ENCODE measurements at regions not wholly inside any gene's neighbourhood (a gene's known extent, or its start where the extent isn't known, plus 50 kb on each side); places are given as distances from the start of the nearest gene placed in this dataset.

DNA sequence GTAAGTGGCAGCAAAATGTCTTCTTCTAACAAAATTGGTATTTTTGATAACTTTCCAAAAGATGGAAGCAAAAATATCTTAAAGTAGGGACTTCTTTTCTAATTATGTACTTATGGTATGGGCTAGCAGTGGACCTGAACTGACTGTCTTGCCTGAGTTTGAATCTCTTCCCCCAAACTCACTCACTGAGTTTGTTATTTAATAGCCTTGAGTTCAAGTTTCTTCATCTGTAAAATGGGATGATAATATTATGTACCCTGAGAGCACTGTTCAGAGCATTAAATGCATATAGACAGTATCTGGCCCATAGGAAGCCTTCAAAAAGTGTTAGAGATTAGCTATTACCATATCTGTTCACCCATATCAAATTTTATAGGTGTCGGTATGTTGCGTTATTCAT is 210.4 kb upstream of the NUDT4 start:
- WGBS (ENCODE audit: low lambda C conversion rate, missing lambda C conversion rate) = 61% methylated on average over 2 of the region's 2 CpGs
- Histone ChIP-seq H3K27me3 (no peaks in the 10 kb centered on the region), H3K4me2 (peak overlapping the region; percentile 75), H2AFZ (peak overlapping the region; percentile 86), H3K27ac (peak overlapping the region; percentile 86), H3K4me1 (ENCODE audit: insufficient read depth) (peaks cover 6% of the 10 kb centered on the region), H3K36me3 (replicated peaks; ENCODE audit: insufficient read depth, low read depth) (no peaks in the 10 kb centered on the region), H3K4me3 (no peak overlapping the region), H3K79me2 (no peaks in the 10 kb centered on the region), H3K9me2 (replicated peaks; ENCODE audit: insufficient read depth) (no peaks in the 10 kb centered on the region), H3K9me3 (ENCODE audit: low read depth) (no peaks in the 10 kb centered on the region), H4K20me1 (ENCODE audit: insufficient read depth, poor library complexity, severe bottlenecking) (no peaks in the 10 kb centered on the region)
- DNase-seq (ENCODE audit: low spot score) = no peak
- TF ChIP-seq EZH2 (IDR thresholded peaks at IDR 0.05; ENCODE audit: borderline replicate concordance) (no peak), EZH2phosphoT487 (IDR thresholded peaks at IDR 0.05; ENCODE audit: low read depth, severe bottlenecking, unreplicated experiment) (no peak)
- TF ChIP-seq, protein P1, sequence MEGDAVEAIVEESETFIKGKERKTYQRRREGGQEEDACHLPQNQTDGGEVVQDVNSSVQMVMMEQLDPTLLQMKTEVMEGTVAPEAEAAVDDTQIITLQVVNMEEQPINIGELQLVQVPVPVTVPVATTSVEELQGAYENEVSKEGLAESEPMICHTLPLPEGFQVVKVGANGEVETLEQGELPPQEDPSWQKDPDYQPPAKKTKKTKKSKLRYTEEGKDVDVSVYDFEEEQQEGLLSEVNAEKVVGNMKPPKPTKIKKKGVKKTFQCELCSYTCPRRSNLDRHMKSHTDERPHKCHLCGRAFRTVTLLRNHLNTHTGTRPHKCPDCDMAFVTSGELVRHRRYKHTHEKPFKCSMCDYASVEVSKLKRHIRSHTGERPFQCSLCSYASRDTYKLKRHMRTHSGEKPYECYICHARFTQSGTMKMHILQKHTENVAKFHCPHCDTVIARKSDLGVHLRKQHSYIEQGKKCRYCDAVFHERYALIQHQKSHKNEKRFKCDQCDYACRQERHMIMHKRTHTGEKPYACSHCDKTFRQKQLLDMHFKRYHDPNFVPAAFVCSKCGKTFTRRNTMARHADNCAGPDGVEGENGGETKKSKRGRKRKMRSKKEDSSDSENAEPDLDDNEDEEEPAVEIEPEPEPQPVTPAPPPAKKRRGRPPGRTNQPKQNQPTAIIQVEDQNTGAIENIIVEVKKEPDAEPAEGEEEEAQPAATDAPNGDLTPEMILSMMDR (IDR thresholded peaks at IDR 0.05; ENCODE audit: poor library complexity) = no peak

DNA sequence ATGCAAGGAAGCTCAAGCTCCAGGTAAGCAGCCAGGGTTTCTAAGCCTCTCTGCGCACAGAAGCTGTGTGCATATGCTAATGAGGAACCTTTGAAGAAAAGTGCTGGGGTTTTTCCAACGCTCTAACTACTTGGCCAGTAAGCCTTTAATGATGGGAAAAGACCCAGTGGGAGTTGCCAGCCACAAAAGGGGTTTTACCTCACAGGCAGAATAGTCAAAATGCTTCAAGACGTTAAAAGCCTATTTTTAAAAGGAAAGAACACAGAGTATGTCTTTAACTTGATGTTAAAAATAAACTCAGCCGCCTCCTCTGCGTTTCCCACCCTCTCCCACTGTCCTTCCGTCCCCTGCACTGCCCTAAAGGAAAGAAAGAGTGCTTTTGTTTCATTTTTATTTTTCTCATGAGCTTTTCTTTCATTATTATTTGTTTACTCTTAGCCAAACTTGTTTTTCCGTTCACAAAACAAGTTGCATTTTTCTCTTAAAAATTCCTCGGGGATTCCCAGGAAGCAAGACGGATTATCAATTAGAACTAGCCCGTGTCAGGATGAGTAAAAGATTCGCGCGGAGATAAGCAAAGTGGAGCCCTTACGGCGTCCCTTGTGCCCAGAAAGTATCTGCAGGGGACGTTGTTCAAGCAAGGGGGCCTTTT is 209.8 kb upstream of the NUDT4 start:
- Histone ChIP-seq H3K4me1 (ENCODE audit: insufficient read depth) (peaks cover 6% of the 10 kb centered on the region), H3K27ac (peak overlapping the region; percentile 86), H3K9me3 (ENCODE audit: low read depth) (no peaks in the 10 kb centered on the region), H3K27me3 (no peaks in the 10 kb centered on the region), H2AFZ (peak overlapping the region; percentile 86), H3K36me3 (replicated peaks; ENCODE audit: insufficient read depth, low read depth) (no peaks in the 10 kb centered on the region), H3K4me2 (peak overlapping the region; percentile 75), H4K20me1 (ENCODE audit: insufficient read depth, poor library complexity, severe bottlenecking) (no peaks in the 10 kb centered on the region), H3K79me2 (no peaks in the 10 kb centered on the region), H3K9me2 (replicated peaks; ENCODE audit: insufficient read depth) (no peaks in the 10 kb centered on the region), H3K4me3 (peak overlapping the region; percentile 45)
- no peak for TF ChIP-seq EZH2phosphoT487 (IDR thresholded peaks at IDR 0.05; ENCODE audit: low read depth, severe bottlenecking, unreplicated experiment)
- TF ChIP-seq, protein P1 (IDR thresholded peaks at IDR 0.05; ENCODE audit: poor library complexity) = no peak
- no peak for TF ChIP-seq EZH2 (IDR thresholded peaks at IDR 0.05; ENCODE audit: borderline replicate concordance)
- peak; percentile 70 for DNase-seq (ENCODE audit: low spot score)
- 14% methylated on average over 16 of the region's 16 CpGs for WGBS (ENCODE audit: low lambda C conversion rate, missing lambda C conversion rate)

DNA sequence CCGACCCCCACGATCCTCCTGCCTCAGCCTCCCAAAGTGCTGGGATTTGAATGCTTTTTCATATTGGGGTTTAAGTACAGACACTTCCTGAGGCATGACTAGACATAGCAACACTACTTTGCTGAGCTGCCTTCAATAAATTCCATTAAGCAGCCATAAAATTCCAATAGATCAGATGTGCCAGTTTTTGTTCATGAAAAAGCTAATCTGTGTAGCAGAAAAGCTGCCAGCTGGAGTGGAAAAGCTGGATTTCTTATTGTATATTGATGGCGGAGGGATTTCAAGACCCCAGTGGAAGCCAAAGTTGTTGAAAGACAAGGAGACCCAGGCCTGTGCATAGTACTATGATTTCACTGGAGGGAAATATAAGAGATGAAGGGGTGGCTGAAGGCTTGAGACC is 209.0 kb upstream of the NUDT4 start:
- Histone ChIP-seq H3K27me3 (no peaks in the 10 kb centered on the region), H2AFZ (no peak overlapping the region), H3K27ac (peak overlapping the region; percentile 86), H3K9me3 (ENCODE audit: low read depth) (no peaks in the 10 kb centered on the region), H3K4me1 (ENCODE audit: insufficient read depth) (peaks cover 6% of the 10 kb centered on the region), H3K9me2 (replicated peaks; ENCODE audit: insufficient read depth) (no peaks in the 10 kb centered on the region), H3K4me2 (peak overlapping the region; percentile 75), H3K36me3 (replicated peaks; ENCODE audit: insufficient read depth, low read depth) (no peaks in the 10 kb centered on the region), H3K79me2 (no peaks in the 10 kb centered on the region), H4K20me1 (ENCODE audit: insufficient read depth, poor library complexity, severe bottlenecking) (no peaks in the 10 kb centered on the region), H3K4me3 (no peak overlapping the region)
- DNase-seq (ENCODE audit: low spot score) = no peak
- TF ChIP-seq EZH2phosphoT487 (IDR thresholded peaks at IDR 0.05; ENCODE audit: low read depth, severe bottlenecking, unreplicated experiment) (no peak), EZH2 (IDR thresholded peaks at IDR 0.05; ENCODE audit: borderline replicate concordance) (no peak)
- WGBS (ENCODE audit: low lambda C conversion rate, missing lambda C conversion rate) = 98% methylated on average over 3 of the region's 3 CpGs

DNA sequence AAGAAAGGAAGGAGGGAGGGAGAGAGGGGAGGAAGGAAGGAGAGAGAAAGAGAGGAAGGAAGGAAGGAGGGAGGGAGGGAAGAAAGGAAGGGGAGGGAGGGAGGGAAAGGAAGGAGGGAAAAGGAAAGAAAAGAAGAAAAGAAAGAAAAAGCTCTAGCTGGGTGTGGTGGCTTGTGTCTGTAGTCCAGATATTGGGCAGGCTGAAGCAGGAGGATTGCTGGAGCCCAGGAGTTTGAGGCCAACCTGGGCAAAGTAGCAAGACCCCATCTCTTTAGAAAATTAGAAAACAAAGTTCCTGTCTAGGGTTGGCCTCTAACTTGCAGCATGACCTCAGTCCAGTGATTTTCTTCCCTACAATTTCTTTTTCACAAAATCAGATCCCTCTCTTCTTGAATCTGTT is 208.2 kb upstream of the NUDT4 start:
- Histone ChIP-seq H3K4me2 (no peak overlapping the region), H3K27ac (no peak overlapping the region), H3K9me2 (replicated peaks; ENCODE audit: insufficient read depth) (no peaks in the 10 kb centered on the region), H3K36me3 (replicated peaks; ENCODE audit: insufficient read depth, low read depth) (no peaks in the 10 kb centered on the region), H3K4me3 (no peak overlapping the region), H3K79me2 (no peaks in the 10 kb centered on the region), H3K9me3 (ENCODE audit: low read depth) (no peaks in the 10 kb centered on the region), H4K20me1 (ENCODE audit: insufficient read depth, poor library complexity, severe bottlenecking) (no peaks in the 10 kb centered on the region), H3K4me1 (ENCODE audit: insufficient read depth) (peaks cover 12% of the 10 kb centered on the region), H2AFZ (no peak overlapping the region), H3K27me3 (no peaks in the 10 kb centered on the region)
- TF ChIP-seq, protein P1 (IDR thresholded peaks at IDR 0.05; ENCODE audit: poor library complexity) = no peak
- TF ChIP-seq EZH2 (IDR thresholded peaks at IDR 0.05; ENCODE audit: borderline replicate concordance) = no peak
- DNase-seq (ENCODE audit: low spot score) = no peak
